B cell (primary cell): ENCODE measurements at regions not wholly inside any gene's neighbourhood (a gene's known extent, or its start where the extent isn't known, plus 50 kb on each side); places are given as distances from the start of the nearest gene placed in this dataset.

Source experiments
- ATAC-seq: fragments of 200-7000 bp; cut with Tn5 transposase; one replicate; pipeline ENCODE4 v1.10.0; 2021; ENCODE audit warnings: low read depth, mild to moderate bottlenecking, moderate number of reproducible peaks, moderate library complexity
- CTCF ChIA-PET: fragments of 350-600 bp; sonication (Branson Sonifier 250); formaldehyde crosslinking; loops from one replicate; lab custom pipeline; 2021; ENCODE audit warnings: antibody characterized with exemption, inconsistent platforms; lab: Charles Lee
- POLR2A ChIA-PET: fragments of 350-600 bp; sonication (Branson Sonifier 250); formaldehyde crosslinking; loops from one replicate; lab custom pipeline; 2021; ENCODE audit warnings: antibody characterized with exemption; lab: Charles Lee
- DNase-seq: peaks from one replicate; pipeline ENCODE4 v3.0.0; 2013
- H2AFZ ChIP-seq: 2 replicates; pipeline ENCODE4 v1.6.1; 2012; ENCODE audit warnings: mild to moderate bottlenecking, low read depth, low read length; ENCODE audit not compliant: insufficient read depth, poor library complexity, severe bottlenecking
- H3K27ac ChIP-seq, 2 donors: 1 replicate in 1 of 2; 2 replicates in 1 of 2; pipeline ENCODE4 v1.5.1; 2012 to 2013; ENCODE audit warnings: low read length in 2 of 2, mild to moderate bottlenecking in 2 of 2, moderate library complexity in 1 of 2
- H3K27me3 ChIP-seq, 4 experiments: fragments of 200-600 bp in 1 of 4; sonication (generic) in 1 of 4; replicated peaks in 1 of 4; 1 replicate in 2 of 4; 2 replicates in 2 of 4; pipeline versions ENCODE4 v1.6.1 to v1.7.0; 2013 to 2016; ENCODE audit warnings: low read length in 3 of 4, mild to moderate bottlenecking in 2 of 4, mixed read lengths in 1 of 4, moderate library complexity in 1 of 4; ENCODE audit not compliant: insufficient read depth in 4 of 4, control insufficient read depth in 3 of 4; ENCODE audit errors: control extremely low read depth in 1 of 4
- H3K36me3 ChIP-seq, 2 experiments: replicated peaks in 1 of 2; 1 replicate in 1 of 2; 2 replicates in 1 of 2; pipeline versions ENCODE4 v1.6.1 to v1.7.1; 2013; ENCODE audit warnings: low read length in 1 of 2; ENCODE audit not compliant: insufficient read depth in 2 of 2, control insufficient read depth in 1 of 2; ENCODE audit errors: control extremely low read depth in 1 of 2, extremely low read depth in 1 of 2
- H3K4me1 ChIP-seq, 2 donors: fragments of 200-600 bp in 1 of 2; sonication (generic) in 1 of 2; 1 replicate in 1 of 2; 2 replicates in 1 of 2; pipeline versions ENCODE4 v1.5.1 to v1.6.1; 2013 to 2017; ENCODE audit warnings: low read length in 2 of 2; ENCODE audit not compliant: control insufficient read depth in 2 of 2, insufficient read depth in 2 of 2
- H3K4me2 ChIP-seq: replicated peaks from 2 replicates; pipeline ENCODE3; 2012; ENCODE audit warnings: mild to moderate bottlenecking, low read depth, low read length; ENCODE audit not compliant: poor library complexity, severe bottlenecking
- H3K4me3 ChIP-seq, 5 experiments: fragments of 200-600 bp in 1 of 5; sonication (generic) in 1 of 5; 1 replicate in 3 of 5; 2 replicates in 2 of 5; pipeline versions ENCODE4 v1.5.1 to v1.7.0; 2011 to 2016; ENCODE audit warnings: low read length in 4 of 5, mild to moderate bottlenecking in 4 of 5, low read depth in 2 of 5, control low read depth in 1 of 5, moderate library complexity in 1 of 5; ENCODE audit not compliant: insufficient read depth in 1 of 5; ENCODE audit errors: control extremely low read depth in 1 of 5, extremely low read depth in 1 of 5
- H3K79me2 ChIP-seq: fragments of 200-600 bp; sonication (generic); one replicate; pipeline ENCODE4 v1.6.0; 2016; ENCODE audit warnings: low read length; ENCODE audit not compliant: control insufficient read depth, insufficient read depth
- H3K9ac ChIP-seq: fragments of 200-600 bp; sonication (generic); 2 replicates; pipeline ENCODE4 v1.6.1; 2017; ENCODE audit warnings: mild to moderate bottlenecking, low read length, moderate library complexity
- H3K9me3 ChIP-seq, 3 donors: one replicate each; pipeline versions ENCODE4 v1.6.1 to v1.7.1; 2013; ENCODE audit warnings: low read length in 2 of 3; ENCODE audit not compliant: control insufficient read depth in 2 of 3, insufficient read depth in 1 of 3; ENCODE audit errors: control extremely low read depth in 1 of 3
- H4K20me1 ChIP-seq: 2 replicates; pipeline ENCODE4 v1.6.0; 2012; ENCODE audit warnings: mild to moderate bottlenecking, low read length; ENCODE audit not compliant: insufficient read depth, control insufficient read depth, poor library complexity, severe bottlenecking
- H3K27ac Mint-ChIP-seq: one replicate; pipeline ENCODE4 v1.8.0; 2021; ENCODE audit warnings: mixed read lengths
- H3K27me3 Mint-ChIP-seq: one replicate; pipeline ENCODE4 v1.8.0; 2021; ENCODE audit warnings: mixed read lengths
- H3K4me1 Mint-ChIP-seq: one replicate; pipeline ENCODE4 v1.8.0; 2021; ENCODE audit warnings: mixed read lengths
- H3K4me3 Mint-ChIP-seq: one replicate; pipeline ENCODE4 v1.8.0; 2021; ENCODE audit warnings: mixed read lengths
- H3K9me3 Mint-ChIP-seq: one replicate; pipeline ENCODE4 v1.8.0; 2022; ENCODE audit warnings: mixed read lengths; ENCODE audit not compliant: insufficient read depth
- CTCF ChIP-seq: fragments of 200-600 bp; IDR thresholded peaks from one replicate; pipeline ENCODE4 v1.8.0; 2022; ENCODE audit warnings: antibody characterized with exemption, mild to moderate bottlenecking
- EZH2 ChIP-seq: IDR thresholded peaks from 2 replicates; pipeline ENCODE4 v1.6.1; 2012; ENCODE audit warnings: borderline replicate concordance, low read depth, mild to moderate bottlenecking, moderate library complexity, low read length; ENCODE audit not compliant: insufficient read depth, poor library complexity, severe bottlenecking
- WGBS: methylation state at CpG from one replicate; pipeline ENCODE4 v1.1.5; 2013; ENCODE audit warnings: missing lambda C conversion rate; ENCODE audit not compliant: insufficient coverage; 5-methylcytosine and 5-hydroxymethylcytosine counted together
- intact Hi-C: fragments of 100-400 bp; cut with micrococcal nuclease; formaldehyde crosslinking; loops from one replicate; pipeline ENCODE4 v1.10.0; 2022

GRCh38 chr7:38034062-38034908, 113.8 kb downstream of the EPDR1 start:
- Histone ChIP-seq H3K27me3 (no peaks in the 10 kb centered on the region), H3K27ac (no peak overlapping the region), H3K79me2 (no peaks in the 10 kb centered on the region), H3K4me2 (no peak overlapping the region), H2AFZ (no peak overlapping the region), H3K9me3 (no peaks in the 10 kb centered on the region), H3K4me3 (no peak overlapping the region), H4K20me1 (no peaks in the 10 kb centered on the region), H3K9ac (no peak overlapping the region), H3K36me3 (no peaks in the 10 kb centered on the region), H3K4me1 (no peaks in the 10 kb centered on the region)
- Mint-ChIP-seq H3K9me3 (peaks cover 5% of the 10 kb centered on the region), H3K27me3 (peaks cover 3% of the 10 kb centered on the region), H3K27ac (no peak overlapping the region), H3K4me3 (no peak overlapping the region), H3K4me1 (no peaks in the 10 kb centered on the region)
- DNase-seq: no peak
- no peak for ATAC-seq
- TF ChIP-seq EZH2 (no peak), CTCF (no peak)
- intact Hi-C loops: no loop called here
- CTCF ChIA-PET: no interaction called here
- WGBS: 86% methylated on average over 3 of the region's 5 CpGs
- POLR2A ChIA-PET: no interaction called here

- DNase-seq (no peak), ATAC-seq (no peak)
- no peaks in the 10 kb centered on the region for H4K20me1 ChIP-seq
These were observed 120.4 kb downstream of the EPDR1 start for GRCh38 chr7:38040831-38041230.

More at GRCh38 chr7:38040831-38041230, 120.4 kb downstream of the EPDR1 start:
- Mint-ChIP-seq H3K4me1 (no peaks in the 10 kb centered on the region), H3K4me3 (no peak overlapping the region), H3K9me3 (peaks cover 5% of the 10 kb centered on the region), H3K27me3 (no peaks in the 10 kb centered on the region), H3K27ac (no peak overlapping the region)
- no peaks in the 10 kb centered on the region for H3K36me3 ChIP-seq
- H3K27ac ChIP-seq: no peak overlapping the region
- no peak for TF ChIP-seq CTCF
- no peak overlapping the region for H3K4me3 ChIP-seq
- CTCF ChIA-PET: no interaction called here
- H3K79me2 ChIP-seq: no peaks in the 10 kb centered on the region
- no peaks in the 10 kb centered on the region for H3K27me3 ChIP-seq
- POLR2A ChIA-PET: no interaction called here
- H3K9me3 ChIP-seq: no peaks in the 10 kb centered on the region
- 93% methylated on average over 2 of the region's 4 CpGs for WGBS
- H3K4me2 ChIP-seq: no peak overlapping the region
- no peaks in the 10 kb centered on the region for H3K4me1 ChIP-seq
- no peak overlapping the region for H2AFZ ChIP-seq
- H3K9ac ChIP-seq: no peak overlapping the region
- intact Hi-C loops: no loop called here
